Endothelial cell of umbilical vein (primary cell): ENCODE measurements at regions not wholly inside any gene's neighbourhood (a gene's known extent, or its start where the extent isn't known, plus 50 kb on each side); places are given as distances from the start of the nearest gene placed in this dataset.

Experiments used
- BruUV-seq: library from RNA; stranded (reverse); fragments of 400-500 nt; replicated peaks from 2 replicates; lab custom pipeline; 2021; lab: Mats Ljungman, UMichigan
- CTCF ChIA-PET: fragments of 300-600, 350-600 bp; sonication (Branson Sonifier 250); formaldehyde crosslinking; loops from one replicate; lab custom pipeline; 2021; ENCODE audit warnings: antibody characterized with exemption, inconsistent platforms; lab: Charles Lee
- POLR2A ChIA-PET: fragments of 300-600, 350-600 bp; sonication (Branson Sonifier 250); formaldehyde crosslinking; loops from one replicate; lab custom pipeline; 2021; ENCODE audit warnings: antibody characterized with exemption, inconsistent platforms; lab: Charles Lee
- DNase-seq: peaks from one replicate; pipeline ENCODE4 v3.0.0-alpha.2; 2011; ENCODE audit warnings: low read depth, low spot score
- FAIRE-seq: peaks from 2 replicates; lab custom pipeline; 2011; peaks lifted over from hg19 to GRCh38; lab: Jason Lieb, UNC
- H2AFZ ChIP-seq: 2 replicates; pipeline ENCODE4 v1.6.0; 2012; ENCODE audit warnings: low read depth, low read length, control low read depth, inconsistent platforms
- H3K27ac ChIP-seq: 2 replicates; pipeline ENCODE4 v1.5.1; 2011; ENCODE audit warnings: low read depth, mild to moderate bottlenecking, control low read depth, low read length, moderate library complexity; ENCODE audit not compliant: insufficient read depth
- H3K27me3 ChIP-seq, 2 experiments: 2 replicates each; pipeline versions ENCODE4 v1.6.0 to v1.6.1; 2011; ENCODE audit warnings: low read length in 2 of 2, mixed read lengths in 1 of 2; ENCODE audit not compliant: control insufficient read depth in 2 of 2, insufficient read depth in 2 of 2
- H3K36me3 ChIP-seq, 2 experiments: 2 replicates in 1 of 2; 3 replicates in 1 of 2; pipeline ENCODE4 v1.5.1; 2011; ENCODE audit warnings: low read length in 2 of 2, mild to moderate bottlenecking in 1 of 2, moderate library complexity in 1 of 2; ENCODE audit not compliant: control insufficient read depth in 2 of 2, insufficient read depth in 2 of 2; ENCODE audit errors: extremely low read depth in 1 of 2
- H3K4me1 ChIP-seq: 3 replicates; pipeline ENCODE4 v1.5.1; 2011; ENCODE audit warnings: mild to moderate bottlenecking, low read length; ENCODE audit not compliant: control insufficient read depth, insufficient read depth; ENCODE audit errors: extremely low read depth
- H3K4me2 ChIP-seq: 2 replicates; pipeline ENCODE4 v1.6.1; 2011; ENCODE audit warnings: low read length, control low read depth, mixed read lengths; ENCODE audit not compliant: insufficient read depth
- H3K4me3 ChIP-seq, 3 experiments: fragments of 200-600 bp in 1 of 3; sonication (generic), shearing (Covaris generic) in 1 of 3; replicated peaks in 1 of 3; 2 replicates each; pipeline ENCODE4 v1.5.1; 2011 to 2016; ENCODE audit warnings: control low read depth in 3 of 3, low read length in 3 of 3, mild to moderate bottlenecking in 2 of 3, inconsistent platforms in 1 of 3, low read depth in 1 of 3, moderate library complexity in 1 of 3; ENCODE audit not compliant: insufficient read depth in 1 of 3
- H3K79me2 ChIP-seq: 2 replicates; pipeline ENCODE4 v1.6.0; 2012; ENCODE audit warnings: low read length, inconsistent platforms; ENCODE audit not compliant: control insufficient read depth, insufficient read depth
- H3K9ac ChIP-seq: replicated peaks from 2 replicates; pipeline ENCODE3; 2011; ENCODE audit warnings: low read length, control low read depth; ENCODE audit not compliant: insufficient read depth; ENCODE audit errors: extremely low read depth
- H3K9me1 ChIP-seq: replicated peaks from 3 replicates; pipeline ENCODE4 v1.6.0; 2011; ENCODE audit warnings: mild to moderate bottlenecking, low read length; ENCODE audit not compliant: control insufficient read depth, insufficient read depth; ENCODE audit errors: extremely low read depth
- H3K9me3 ChIP-seq: replicated peaks from 2 replicates; pipeline ENCODE4 v1.5.1; 2012; ENCODE audit warnings: low read length, inconsistent platforms; ENCODE audit not compliant: control insufficient read depth, insufficient read depth
- H4K20me1 ChIP-seq: replicated peaks from 2 replicates; pipeline ENCODE3; 2011; ENCODE audit warnings: mild to moderate bottlenecking, low read length; ENCODE audit not compliant: control insufficient read depth, insufficient read depth; ENCODE audit errors: extremely low read depth
- CTCF ChIP-seq, 2 donors: IDR thresholded peaks; 1 replicate in 1 of 2; 2 replicates in 1 of 2; pipeline ENCODE4 v1.5.1; 2011; ENCODE audit warnings: low read length in 2 of 2, mild to moderate bottlenecking in 2 of 2, moderate library complexity in 2 of 2, control low read depth in 1 of 2, inconsistent platforms in 1 of 2, low read depth in 1 of 2; ENCODE audit not compliant: insufficient read depth in 1 of 2; ENCODE audit errors: extremely low read depth in 1 of 2
- EZH2 ChIP-seq: IDR thresholded peaks from 2 replicates; pipeline ENCODE4 v1.6.1; 2012; ENCODE audit warnings: borderline replicate concordance, low read depth, mild to moderate bottlenecking, moderate library complexity, low read length, inconsistent platforms; ENCODE audit not compliant: severe bottlenecking
- FOS ChIP-seq: IDR thresholded peaks from 2 replicates; pipeline ENCODE4 v1.6.1; 2011; ENCODE audit warnings: mild to moderate bottlenecking, low read length, moderate library complexity, borderline replicate concordance; ENCODE audit not compliant: insufficient read depth
- GATA2 ChIP-seq: IDR thresholded peaks from 2 replicates; pipeline ENCODE4 v1.7.0; 2011; ENCODE audit warnings: low read depth, mild to moderate bottlenecking, moderate library complexity, mixed read lengths, low read length; ENCODE audit not compliant: insufficient read length, insufficient read depth
- JUN ChIP-seq: IDR thresholded peaks from 2 replicates; pipeline ENCODE4 v1.6.1; 2011; ENCODE audit warnings: borderline replicate concordance, low read depth; ENCODE audit not compliant: insufficient read length, insufficient read depth
- MAX ChIP-seq: IDR thresholded peaks from 2 replicates; pipeline ENCODE4 v1.6.1; 2011; ENCODE audit not compliant: insufficient read depth, insufficient read length
- MYC ChIP-seq: IDR thresholded peaks from one replicate; pipeline ENCODE4 v1.6.1; 2011; ENCODE audit warnings: mild to moderate bottlenecking, low read depth, low read length
- POLR2A ChIP-seq: IDR thresholded peaks from 2 replicates; pipeline ENCODE4 v1.6.1; 2012; ENCODE audit warnings: low read depth, mild to moderate bottlenecking, control low read depth, low read length
- POLR2AphosphoS5 ChIP-seq: IDR thresholded peaks from 2 replicates; pipeline ENCODE4 v1.6.1; 2012; ENCODE audit warnings: low read depth, mild to moderate bottlenecking, control low read depth, low read length, moderate library complexity; ENCODE audit not compliant: insufficient read depth
- dilution Hi-C: fragments of 300-500 bp; cut with MboI; formaldehyde crosslinking; loops from one replicate; pipeline ENCODE4 v1.15.0; 2019; ENCODE audit warnings: low sequenced_read_pairs; ENCODE audit not compliant: extremely low pct_ligation_motif_present
- intact Hi-C: fragments of 100-400 bp; cut with micrococcal nuclease; formaldehyde crosslinking; loops from one replicate; pipeline ENCODE4 v1.10.0; 2022

- H3K9me1 ChIP-seq = no peaks in the 10 kb centered on the region
- H3K27ac ChIP-seq = no peak overlapping the region
- no peak overlapping the region for H3K4me3 ChIP-seq
- H3K36me3 ChIP-seq = no peaks in the 10 kb centered on the region
- intact Hi-C loops = no loop called here
- no TSS peak for BruUV-seq
- DNase-seq (no peak), FAIRE-seq (no peak)
- CTCF ChIA-PET = no interaction called here
- no peaks in the 10 kb centered on the region for H3K79me2 ChIP-seq
- no peak overlapping the region for H3K4me2 ChIP-seq
- peaks cover 2% of the 10 kb centered on the region for H3K9me3 ChIP-seq
- no peak overlapping the region for H2AFZ ChIP-seq
- TF ChIP-seq POLR2A (no peak), GATA2 (no peak), MAX (no peak), CTCF (IDR thresholded peaks at IDR 0.05; ENCODE audit: extremely low read depth in 1 of 2, insufficient read depth in 1 of 2, low read depth in 1 of 2, low read length in 2 of 2) (no peak), FOS (no peak), POLR2AphosphoS5 (no peak), EZH2 (no peak), MYC (no peak), JUN (no peak)
- dilution Hi-C loops = no loop called here
- POLR2A ChIA-PET = no interaction called here
- H4K20me1 ChIP-seq = no peaks in the 10 kb centered on the region
- H3K4me1 ChIP-seq = no peaks in the 10 kb centered on the region
- no peak overlapping the region for H3K9ac ChIP-seq
- no peaks in the 10 kb centered on the region for H3K27me3 ChIP-seq
Observed at GRCh38 chr1:57968321-57968720, 544.5 kb upstream of the DAB1 start.
